ENCODE measurements at regions not wholly inside any gene's neighbourhood (a gene's known extent, or its start where the extent isn't known, plus 50 kb on each side); places are given as distances from the start of the nearest gene placed in this dataset.

DNA sequence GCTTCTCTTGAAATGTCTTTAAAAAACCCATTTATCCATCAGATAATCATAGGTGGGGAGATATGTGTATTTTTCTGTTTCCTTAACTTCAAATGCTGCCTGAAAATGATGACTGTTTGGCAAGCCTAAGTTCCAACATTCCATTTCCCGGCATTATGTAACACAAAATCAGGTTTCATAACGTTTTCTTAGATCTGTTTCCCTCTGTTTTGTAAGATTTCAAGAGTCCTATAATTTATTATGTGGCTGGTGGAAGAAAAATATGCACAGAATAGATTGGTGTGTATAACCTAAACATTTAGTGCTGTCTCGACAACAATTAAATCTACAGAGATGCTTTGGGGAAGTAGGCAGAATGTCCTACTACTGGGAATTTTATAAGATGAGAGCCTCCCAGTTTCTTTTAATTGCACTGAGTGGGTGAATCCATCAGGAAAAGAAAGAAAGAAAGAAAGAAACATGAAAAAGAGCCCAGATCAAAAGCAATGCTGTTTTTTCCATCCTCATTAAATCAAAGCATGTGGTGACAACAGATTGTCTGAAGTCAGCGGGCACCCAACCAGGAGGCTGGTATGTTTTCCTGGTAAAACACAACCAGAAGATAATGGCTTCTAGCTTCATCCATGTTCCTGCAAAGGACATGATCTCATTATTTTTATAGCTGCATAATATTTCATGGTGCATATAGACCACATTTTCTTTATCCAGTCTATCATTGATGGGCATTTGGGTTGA is 529.4 kb upstream of the AMELY start:
- no peaks in the 10 kb centered on the region for H3K79me2 ChIP-seq (ENCODE audit: control insufficient read depth, insufficient read depth, low read length)
- ATAC-seq (ENCODE audit: low read depth) = no peak
- no peak overlapping the region for H3K4me2 ChIP-seq (replicated peaks; ENCODE audit: low read depth, low read length, poor library complexity, severe bottlenecking)
- H2AFZ ChIP-seq (ENCODE audit: insufficient read depth, low read depth, low read length, poor library complexity, severe bottlenecking) = no peak overlapping the region
- H3K4me3 ChIP-seq (ENCODE audit: control extremely low read depth in 1 of 5, extremely low read depth in 1 of 5, insufficient read depth in 1 of 5, low read depth in 2 of 5, low read length in 4 of 5) = no peak overlapping the region
- no peaks in the 10 kb centered on the region for H3K36me3 ChIP-seq (replicated peaks in 1 of 2; ENCODE audit: control extremely low read depth in 1 of 2, control insufficient read depth in 1 of 2, extremely low read depth in 1 of 2, insufficient read depth in 2 of 2, low read length in 1 of 2)
- no peaks in the 10 kb centered on the region for H4K20me1 ChIP-seq (ENCODE audit: control insufficient read depth, insufficient read depth, low read length, poor library complexity, severe bottlenecking)
- no peak for TF ChIP-seq EZH2 (IDR thresholded peaks at IDR 0.05; ENCODE audit: borderline replicate concordance, insufficient read depth, low read depth, low read length, poor library complexity, severe bottlenecking)
- TF ChIP-seq, protein P1, sequence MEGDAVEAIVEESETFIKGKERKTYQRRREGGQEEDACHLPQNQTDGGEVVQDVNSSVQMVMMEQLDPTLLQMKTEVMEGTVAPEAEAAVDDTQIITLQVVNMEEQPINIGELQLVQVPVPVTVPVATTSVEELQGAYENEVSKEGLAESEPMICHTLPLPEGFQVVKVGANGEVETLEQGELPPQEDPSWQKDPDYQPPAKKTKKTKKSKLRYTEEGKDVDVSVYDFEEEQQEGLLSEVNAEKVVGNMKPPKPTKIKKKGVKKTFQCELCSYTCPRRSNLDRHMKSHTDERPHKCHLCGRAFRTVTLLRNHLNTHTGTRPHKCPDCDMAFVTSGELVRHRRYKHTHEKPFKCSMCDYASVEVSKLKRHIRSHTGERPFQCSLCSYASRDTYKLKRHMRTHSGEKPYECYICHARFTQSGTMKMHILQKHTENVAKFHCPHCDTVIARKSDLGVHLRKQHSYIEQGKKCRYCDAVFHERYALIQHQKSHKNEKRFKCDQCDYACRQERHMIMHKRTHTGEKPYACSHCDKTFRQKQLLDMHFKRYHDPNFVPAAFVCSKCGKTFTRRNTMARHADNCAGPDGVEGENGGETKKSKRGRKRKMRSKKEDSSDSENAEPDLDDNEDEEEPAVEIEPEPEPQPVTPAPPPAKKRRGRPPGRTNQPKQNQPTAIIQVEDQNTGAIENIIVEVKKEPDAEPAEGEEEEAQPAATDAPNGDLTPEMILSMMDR (IDR thresholded peaks at IDR 0.05) = no peak
- CTCF ChIA-PET = interaction anchor here (0.6 kb wide), 1 partner anchor 516 kb away, joined by 3 read pairs; no protein-coding TSS in a partner anchor
- intact Hi-C loops (cut with micrococcal nuclease) = no loop called here
- no peaks in the 10 kb centered on the region for H3K9me3 ChIP-seq (ENCODE audit: control extremely low read depth in 1 of 3, control insufficient read depth in 2 of 3, insufficient read depth in 1 of 3, low read length in 2 of 3)
- Mint-ChIP-seq H3K9me3 (ENCODE audit: insufficient read depth) (no peaks in the 10 kb centered on the region), H3K4me3 (no peak overlapping the region), H3K27ac (no peak overlapping the region), H3K4me1 (no peaks in the 10 kb centered on the region), H3K27me3 (peaks cover 3% of the 10 kb centered on the region)
- H3K9ac ChIP-seq (ENCODE audit: low read length) = no peak overlapping the region
- POLR2A ChIA-PET = no interaction called here
- H3K27me3 ChIP-seq (replicated peaks in 1 of 4; ENCODE audit: control extremely low read depth in 1 of 4, control insufficient read depth in 3 of 4, insufficient read depth in 4 of 4, low read length in 3 of 4) = no peaks in the 10 kb centered on the region
- H3K27ac ChIP-seq (ENCODE audit: low read length in 2 of 2) = no peak overlapping the region
- no CpG with 5 or more reads among the region's 4 CpGs for WGBS (ENCODE audit: insufficient coverage)
- no peak for DNase-seq
- H3K4me1 ChIP-seq (ENCODE audit: control insufficient read depth in 2 of 2, insufficient read depth in 2 of 2, low read length in 2 of 2) = no peaks in the 10 kb centered on the region

DNA sequence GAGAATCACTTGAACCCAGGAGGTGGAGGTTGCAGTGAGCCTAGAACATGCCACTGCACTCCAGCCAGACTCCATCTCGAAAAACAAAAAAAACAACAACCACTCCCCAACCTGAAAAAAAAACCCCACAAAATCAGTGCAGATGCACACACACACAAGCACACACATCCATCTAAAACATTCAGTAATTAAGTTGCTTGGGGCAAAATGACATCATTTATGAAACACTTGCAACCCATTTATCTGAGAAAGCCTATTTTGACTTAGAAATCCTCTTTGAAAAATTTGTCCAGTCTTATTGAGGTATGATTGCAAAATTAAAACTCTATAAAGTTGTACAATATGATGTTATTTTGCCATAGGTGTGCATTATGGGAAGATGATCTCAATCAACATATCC is 525.5 kb upstream of the AMELY start:
- no peaks in the 10 kb centered on the region for H3K9me3 Mint-ChIP-seq (ENCODE audit: insufficient read depth)
- Histone ChIP-seq H3K4me3 (ENCODE audit: control extremely low read depth in 1 of 5, extremely low read depth in 1 of 5, insufficient read depth in 1 of 5, low read depth in 2 of 5, low read length in 4 of 5) (no peak overlapping the region), H2AFZ (ENCODE audit: insufficient read depth, low read depth, low read length, poor library complexity, severe bottlenecking) (no peak overlapping the region), H3K9ac (ENCODE audit: low read length) (no peak overlapping the region), H3K79me2 (ENCODE audit: control insufficient read depth, insufficient read depth, low read length) (no peaks in the 10 kb centered on the region), H3K4me1 (ENCODE audit: control insufficient read depth in 2 of 2, insufficient read depth in 2 of 2, low read length in 2 of 2) (no peaks in the 10 kb centered on the region), H3K36me3 (replicated peaks in 1 of 2; ENCODE audit: control extremely low read depth in 1 of 2, control insufficient read depth in 1 of 2, extremely low read depth in 1 of 2, insufficient read depth in 2 of 2, low read length in 1 of 2) (no peaks in the 10 kb centered on the region), H3K4me2 (replicated peaks; ENCODE audit: low read depth, low read length, poor library complexity, severe bottlenecking) (no peak overlapping the region), H3K27ac (ENCODE audit: low read length in 2 of 2) (no peak overlapping the region), H4K20me1 (ENCODE audit: control insufficient read depth, insufficient read depth, low read length, poor library complexity, severe bottlenecking) (no peaks in the 10 kb centered on the region), H3K27me3 (replicated peaks in 1 of 4; ENCODE audit: control extremely low read depth in 1 of 4, control insufficient read depth in 3 of 4, insufficient read depth in 4 of 4, low read length in 3 of 4) (no peaks in the 10 kb centered on the region), H3K9me3 (ENCODE audit: control extremely low read depth in 1 of 3, control insufficient read depth in 2 of 3, insufficient read depth in 1 of 3, low read length in 2 of 3) (no peaks in the 10 kb centered on the region)
- no peak for TF ChIP-seq EZH2 (IDR thresholded peaks at IDR 0.05; ENCODE audit: borderline replicate concordance, insufficient read depth, low read depth, low read length, poor library complexity, severe bottlenecking)
- TF ChIP-seq, protein P1 (IDR thresholded peaks at IDR 0.05) = no peak
- no peaks in the 10 kb centered on the region for H3K4me1 Mint-ChIP-seq
- H3K27me3 Mint-ChIP-seq = peaks cover 3% of the 10 kb centered on the region
- no CpG with 5 or more reads among the region's 1 CpG for WGBS (ENCODE audit: insufficient coverage)
- no peak overlapping the region for H3K27ac Mint-ChIP-seq
- POLR2A ChIA-PET = no interaction called here
- CTCF ChIA-PET = no interaction called here
- no peak overlapping the region for H3K4me3 Mint-ChIP-seq
- DNase-seq = no peak
- intact Hi-C loops (cut with micrococcal nuclease) = no loop called here
- ATAC-seq (ENCODE audit: low read depth) = no peak

Data from B cell (primary cell).